Esophagus squamous epithelium (tissue), 4 donors: ENCODE measurements at regions not wholly inside any gene's neighbourhood (a gene's known extent, or its start where the extent isn't known, plus 50 kb on each side); places are given as distances from the start of the nearest gene placed in this dataset.

Experiments used
- POLR2A ChIP-seq, 4 donors: fragments of 450-650 bp; IDR thresholded peaks; one replicate each; pipeline ENCODE4 v1.6.1; 2017; ENCODE audit warnings: antibody characterized with exemption in 4 of 4, mild to moderate bottlenecking in 4 of 4, moderate library complexity in 3 of 4
- TF ChIP-seq, protein P1 (sequence below), 6 experiments: fragments of 450-650 bp in 4 of 6; fragments of 200-600 bp in 2 of 6; sonication (generic) in 2 of 6; IDR thresholded peaks; one replicate each; pipeline ENCODE4 v1.5.1; 2016 to 2019; ENCODE audit warnings: antibody characterized with exemption in 6 of 6, mild to moderate bottlenecking in 4 of 6, moderate library complexity in 4 of 6

DNA sequence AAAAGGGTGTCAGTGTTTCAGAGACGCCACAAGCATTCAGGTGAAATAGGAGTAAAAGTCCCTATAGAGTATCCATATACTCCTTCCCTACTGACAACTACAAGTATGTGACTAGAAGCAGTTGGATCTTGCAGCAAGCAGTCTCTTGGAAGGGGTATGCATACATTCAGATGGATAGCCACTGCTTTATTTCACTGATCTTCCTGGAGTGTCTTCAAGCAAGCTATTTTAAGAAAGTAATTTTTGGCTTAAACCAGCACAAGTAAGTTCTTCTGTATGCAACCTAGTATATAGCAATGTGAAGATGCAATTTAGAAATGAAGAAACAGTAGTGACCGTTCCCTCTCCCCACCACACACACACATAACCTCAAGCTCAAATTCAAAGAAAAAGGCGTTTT, 446.8 kb upstream of the CDH18 start:
- TF ChIP-seq, protein P1, sequence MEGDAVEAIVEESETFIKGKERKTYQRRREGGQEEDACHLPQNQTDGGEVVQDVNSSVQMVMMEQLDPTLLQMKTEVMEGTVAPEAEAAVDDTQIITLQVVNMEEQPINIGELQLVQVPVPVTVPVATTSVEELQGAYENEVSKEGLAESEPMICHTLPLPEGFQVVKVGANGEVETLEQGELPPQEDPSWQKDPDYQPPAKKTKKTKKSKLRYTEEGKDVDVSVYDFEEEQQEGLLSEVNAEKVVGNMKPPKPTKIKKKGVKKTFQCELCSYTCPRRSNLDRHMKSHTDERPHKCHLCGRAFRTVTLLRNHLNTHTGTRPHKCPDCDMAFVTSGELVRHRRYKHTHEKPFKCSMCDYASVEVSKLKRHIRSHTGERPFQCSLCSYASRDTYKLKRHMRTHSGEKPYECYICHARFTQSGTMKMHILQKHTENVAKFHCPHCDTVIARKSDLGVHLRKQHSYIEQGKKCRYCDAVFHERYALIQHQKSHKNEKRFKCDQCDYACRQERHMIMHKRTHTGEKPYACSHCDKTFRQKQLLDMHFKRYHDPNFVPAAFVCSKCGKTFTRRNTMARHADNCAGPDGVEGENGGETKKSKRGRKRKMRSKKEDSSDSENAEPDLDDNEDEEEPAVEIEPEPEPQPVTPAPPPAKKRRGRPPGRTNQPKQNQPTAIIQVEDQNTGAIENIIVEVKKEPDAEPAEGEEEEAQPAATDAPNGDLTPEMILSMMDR (IDR thresholded peaks at IDR 0.05) = no peak
- TF ChIP-seq POLR2A (IDR thresholded peaks at IDR 0.05) = no peak
